H1 (cell line): ENCODE measurements at regions not wholly inside any gene's neighbourhood (a gene's known extent, or its start where the extent isn't known, plus 50 kb on each side); places are given as distances from the start of the nearest gene placed in this dataset.

Experiments
- CTCF ChIA-PET: fragments of 300-600 bp; sonication (Branson Sonifier 250); formaldehyde crosslinking; loops from one replicate; lab custom pipeline; 2021; ENCODE audit not compliant: partially characterized antibody; lab: Charles Lee
- POLR2A ChIA-PET: fragments of 300-600 bp; sonication (Branson Sonifier 250); formaldehyde crosslinking; loops from one replicate; lab custom pipeline; 2021; ENCODE audit warnings: inconsistent platforms; ENCODE audit not compliant: partially characterized antibody; lab: Charles Lee
- DNase-seq, 2 experiments: peaks; one replicate each; pipeline versions ENCODE4 v3.0.0 to v3.0.0-alpha.2; 2010 to 2022; ENCODE audit warnings: low spot score in 2 of 2, low read depth in 1 of 2, mixed read lengths in 1 of 2
- FAIRE-seq: peaks from 2 replicates; lab custom pipeline; 2011; peaks lifted over from hg19 to GRCh38; lab: Jason Lieb, UNC
- H2AFZ ChIP-seq: 2 replicates; pipeline ENCODE4 v1.8.1; 2012; ENCODE audit warnings: low read length, inconsistent platforms
- H2AK5ac ChIP-seq: 2 replicates; pipeline ENCODE4 v1.6.1; 2013; ENCODE audit warnings: low read depth, low read length
- H2BK120ac ChIP-seq: replicated peaks from 2 replicates; pipeline ENCODE3; 2013; ENCODE audit warnings: low read depth, low read length, inconsistent platforms
- H2BK12ac ChIP-seq: 2 replicates; pipeline ENCODE4 v1.6.1; 2013; ENCODE audit warnings: low read depth, low read length
- H2BK15ac ChIP-seq: 2 replicates; pipeline ENCODE4 v1.6.1; 2013; ENCODE audit warnings: low read length
- H2BK20ac ChIP-seq: 2 replicates; pipeline ENCODE4 v1.6.1; 2013; ENCODE audit warnings: low read length
- H2BK5ac ChIP-seq: 2 replicates; pipeline ENCODE4 v1.6.1; 2013; ENCODE audit warnings: low read depth, low read length
- H3K14ac ChIP-seq: 2 replicates; pipeline ENCODE4 v1.6.1; 2013; ENCODE audit warnings: inconsistent platforms; ENCODE audit not compliant: insufficient read length
- H3K18ac ChIP-seq: 2 replicates; pipeline ENCODE4 v1.6.1; 2013; ENCODE audit warnings: low read length; ENCODE audit errors: extremely low read depth
- H3K23ac ChIP-seq: 2 replicates; pipeline ENCODE4 v1.6.1; 2013; ENCODE audit warnings: inconsistent platforms; ENCODE audit not compliant: insufficient read length
- H3K23me2 ChIP-seq: 2 replicates; pipeline ENCODE4 v1.6.1; 2013; ENCODE audit warnings: low read depth, low read length
- H3K27ac ChIP-seq: 2 replicates; pipeline ENCODE4 v1.6.1; 2011; ENCODE audit warnings: low read depth, low read length, inconsistent platforms
- H3K27me3 ChIP-seq, 4 experiments: replicated peaks in 1 of 4; 1 replicate in 1 of 4; 2 replicates in 3 of 4; pipeline versions ENCODE4 v1.6.1 to v1.8.1; 2011 to 2013; ENCODE audit warnings: low read length in 3 of 4, mild to moderate bottlenecking in 3 of 4, inconsistent platforms in 2 of 4, mixed read lengths in 2 of 4, moderate library complexity in 1 of 4; ENCODE audit not compliant: control insufficient read depth in 3 of 4, insufficient read depth in 3 of 4; ENCODE audit errors: extremely low read depth in 1 of 4
- H3K36me3 ChIP-seq, 4 experiments: 2 replicates each; pipeline versions ENCODE4 v1.6.1 to v1.8.1; 2011 to 2013; ENCODE audit warnings: mild to moderate bottlenecking in 4 of 4, low read length in 3 of 4, moderate library complexity in 2 of 4, control low read depth in 1 of 4, inconsistent platforms in 1 of 4; ENCODE audit not compliant: insufficient read depth in 4 of 4, control insufficient read depth in 2 of 4
- H3K4ac ChIP-seq: replicated peaks from 2 replicates; pipeline ENCODE3; 2013; ENCODE audit warnings: low read length, low read depth, mixed read lengths, inconsistent platforms; ENCODE audit not compliant: insufficient read length
- H3K4me1 ChIP-seq, 4 experiments: replicated peaks in 1 of 4; 1 replicate in 1 of 4; 2 replicates in 3 of 4; pipeline versions ENCODE4 v1.6.1 to v1.8.1; 2011 to 2013; ENCODE audit warnings: low read length in 3 of 4, inconsistent platforms in 2 of 4, mixed read lengths in 1 of 4; ENCODE audit not compliant: insufficient read depth in 4 of 4, control insufficient read depth in 3 of 4
- H3K4me2 ChIP-seq, 2 experiments: 2 replicates each; pipeline versions ENCODE4 v1.6.1 to v1.8.1; 2011 to 2013; ENCODE audit warnings: low read depth in 2 of 2, low read length in 2 of 2, control low read depth in 1 of 2, inconsistent platforms in 1 of 2, mild to moderate bottlenecking in 1 of 2; ENCODE audit not compliant: insufficient read depth in 1 of 2
- H3K4me3 ChIP-seq, 4 experiments: fragments of 200-600, 300-600 bp in 1 of 4; sonication (generic), shearing (Covaris generic), sonication (Bioruptor Twin) in 1 of 4; 2 replicates each; pipeline versions ENCODE4 v1.5.1 to v1.8.1; 2011 to 2016; ENCODE audit warnings: low read length in 4 of 4, low read depth in 3 of 4, control low read depth in 2 of 4, inconsistent platforms in 2 of 4, mild to moderate bottlenecking in 2 of 4, mixed read lengths in 1 of 4, moderate library complexity in 1 of 4; ENCODE audit not compliant: insufficient read depth in 2 of 4; ENCODE audit errors: extremely low read depth in 1 of 4
- H3K56ac ChIP-seq: replicated peaks from 2 replicates; pipeline ENCODE3; 2013; ENCODE audit warnings: low read depth, mild to moderate bottlenecking, mixed read lengths, low read length, inconsistent platforms; ENCODE audit not compliant: insufficient read length
- H3K79me1 ChIP-seq: 2 replicates; pipeline ENCODE4 v1.6.1; 2013; ENCODE audit warnings: low read depth, low read length, control low read depth
- H3K79me2 ChIP-seq, 2 experiments: 2 replicates each; pipeline versions ENCODE4 v1.6.1 to v1.8.1; 2012 to 2013; ENCODE audit warnings: low read length in 2 of 2, mild to moderate bottlenecking in 2 of 2, inconsistent platforms in 1 of 2; ENCODE audit not compliant: insufficient read depth in 2 of 2, control insufficient read depth in 1 of 2
- H3K9ac ChIP-seq, 4 experiments: replicated peaks in 1 of 4; 1 replicate in 1 of 4; 2 replicates in 3 of 4; pipeline versions ENCODE4 v1.6.1 to v1.8.1; 2011 to 2013; ENCODE audit warnings: low read depth in 3 of 4, low read length in 3 of 4, control low read depth in 2 of 4, mild to moderate bottlenecking in 2 of 4, moderate library complexity in 2 of 4, inconsistent platforms in 1 of 4; ENCODE audit errors: extremely low read depth in 1 of 4
- H3K9me3 ChIP-seq, 2 experiments: 2 replicates each; pipeline versions ENCODE4 v1.6.1 to v1.8.1; 2012 to 2013; ENCODE audit warnings: mild to moderate bottlenecking in 2 of 2, moderate library complexity in 2 of 2, control low read depth in 1 of 2, inconsistent platforms in 1 of 2, low read depth in 1 of 2, low read length in 1 of 2, mixed read lengths in 1 of 2; ENCODE audit not compliant: insufficient read depth in 2 of 2
- H4K20me1 ChIP-seq, 2 experiments: replicated peaks in 1 of 2; 2 replicates each; pipeline versions ENCODE3 to v1.8.1; 2011 to 2013; ENCODE audit warnings: inconsistent platforms in 2 of 2, low read length in 2 of 2, mild to moderate bottlenecking in 1 of 2; ENCODE audit not compliant: insufficient read depth in 2 of 2, control insufficient read depth in 1 of 2
- H4K5ac ChIP-seq: 2 replicates; pipeline ENCODE4 v1.6.1; 2013; ENCODE audit warnings: low read length, low read depth, mixed read lengths, inconsistent platforms; ENCODE audit not compliant: insufficient read length
- H4K8ac ChIP-seq: 2 replicates; pipeline ENCODE4 v1.8.0; 2013; ENCODE audit warnings: mild to moderate bottlenecking, moderate library complexity, low read length, inconsistent platforms; ENCODE audit not compliant: insufficient read depth; ENCODE audit errors: extremely low read depth
- H4K91ac ChIP-seq: replicated peaks from 2 replicates; pipeline ENCODE3; 2013; ENCODE audit warnings: low read length, mixed read lengths, inconsistent platforms; ENCODE audit not compliant: insufficient read length
- CTCF ChIP-seq, 3 experiments: IDR thresholded peaks; 1 replicate in 2 of 3; 2 replicates in 1 of 3; pipeline versions ENCODE4 v1.5.1 to v1.6.1; 2011; ENCODE audit warnings: low read length in 3 of 3, mild to moderate bottlenecking in 3 of 3, inconsistent platforms in 2 of 3, low read depth in 1 of 3, moderate library complexity in 1 of 3; ENCODE audit not compliant: insufficient read depth in 1 of 3; ENCODE audit errors: control extremely low read depth in 1 of 3
- GTF2F1 ChIP-seq: IDR thresholded peaks from 2 replicates; pipeline ENCODE4 v1.6.1; 2012; ENCODE audit warnings: low read depth, low read length, improper control_type of control experiment, borderline replicate concordance
- RAD21 ChIP-seq, 2 experiments: IDR thresholded peaks in 1 of 2; conservative IDR thresholded peaks in 1 of 2; 2 replicates each; pipeline ENCODE4 v1.6.1; 2011; ENCODE audit warnings: low read depth in 2 of 2, low read length in 2 of 2, improper control_type of control experiment in 1 of 2, inconsistent platforms in 1 of 2, mild to moderate bottlenecking in 1 of 2, moderate library complexity in 1 of 2
- RXRA ChIP-seq: IDR thresholded peaks from 2 replicates; pipeline ENCODE4 v1.6.1; 2011; ENCODE audit warnings: low read depth, mild to moderate bottlenecking, low read length, moderate library complexity; ENCODE audit not compliant: insufficient read depth
- TCF12 ChIP-seq: IDR thresholded peaks from 2 replicates; pipeline ENCODE4 v1.6.1; 2011; ENCODE audit warnings: low read depth, mild to moderate bottlenecking, low read length
- WGBS, 2 experiments: shearing (Covaris generic) in 1 of 2; methylation state at CpG; one replicate each; pipeline versions ENCODE4 v1.1.6 to v1.1.7; 2013 to 2015; ENCODE audit warnings: low lambda C conversion rate in 2 of 2, mixed read lengths in 2 of 2, inconsistent platforms in 1 of 2, low coverage in 1 of 2, missing lambda C conversion rate in 1 of 2; ENCODE audit not compliant: insufficient replicate concordance in 2 of 2, insufficient coverage in 1 of 2, insufficient read length in 1 of 2; ENCODE audit errors: extremely low coverage in 1 of 2, missing lambda C conversion rate in 1 of 2; 5-methylcytosine and 5-hydroxymethylcytosine counted together

GRCh38 chr16:55021595-55022475 lies 91.2 kb downstream of the IRX5 start:
- FAIRE-seq = no peak
- POLR2A ChIA-PET = no interaction called here
- peak overlapping the region in 2 of 4 experiments; percentile 10 to 19; a peak in 1 of 8 replicates for H3K4me3 ChIP-seq
- no peaks in the 10 kb centered on the region for H3K4me1 ChIP-seq
- H4K5ac ChIP-seq = no peak overlapping the region
- H3K4ac ChIP-seq = no peak overlapping the region
- TF ChIP-seq RXRA = no peak
- 0 out of 2 replicates have a peak, but pooled peaks have one; percentile 51 for TF ChIP-seq TCF12
- no peak for TF ChIP-seq GTF2F1
- TF ChIP-seq CTCF (IDR thresholded peaks at IDR 0.05; ENCODE audit: control extremely low read depth in 1 of 3, insufficient read depth in 1 of 3, low read depth in 1 of 3, low read length in 3 of 3) = peak; percentile 25 to 62 (median 52)
- TF ChIP-seq RAD21 (IDR thresholded peaks at IDR 0.05 in 1 of 2, conservative IDR thresholded peaks at IDR 0.05 in 1 of 2; ENCODE audit: low read depth in 2 of 2, low read length in 2 of 2) = peak; percentile 37 to 56
- H3K9me3 ChIP-seq = peaks cover 0 to 5% of the 10 kb centered on the region in 2 experiments; a peak in 1 of 4 replicates
- H2BK5ac ChIP-seq = no peak overlapping the region
- no peak overlapping the region for H2BK12ac ChIP-seq
- H4K91ac ChIP-seq = no peak overlapping the region
- H2BK15ac ChIP-seq = no peak overlapping the region
- no peaks in the 10 kb centered on the region for H3K79me1 ChIP-seq
- no peak overlapping the region for H4K8ac ChIP-seq
- peaks cover 9% of the 10 kb centered on the region; the same call in 1 of the 2 replicates for H3K23me2 ChIP-seq
- H2BK20ac ChIP-seq = no peak overlapping the region
- H2AFZ ChIP-seq = 0 out of 2 replicates have a peak overlapping the region, but pooled peaks have one; percentile 43
- H3K18ac ChIP-seq = no peak overlapping the region
- 58% methylated on average over 11 of the region's 11 CpGs; no CpG with 5 or more reads in 1 of the 2 experiments for WGBS, 2 experiments
- H3K56ac ChIP-seq = no peak overlapping the region
- no peak overlapping the region for H3K9ac ChIP-seq
- peak; percentile 15 to 63 for DNase-seq
- CTCF ChIA-PET = interaction anchor here (0.6 to 3.6 kb wide), 36 partner anchors 8 to 1471 kb away, joined by 3 to 21 read pairs (median 4); partner anchors contain the start of gene IRX5
- H3K36me3 ChIP-seq = no peaks in the 10 kb centered on the region; a peak in 1 of 8 replicates
- H3K14ac ChIP-seq = no peak overlapping the region
- H3K23ac ChIP-seq = no peak overlapping the region
- H2AK5ac ChIP-seq = no peak overlapping the region
- H3K27me3 ChIP-seq = no peaks in the 10 kb centered on the region; a peak in 1 of 7 replicates
- H2BK120ac ChIP-seq = no peak overlapping the region
- H4K20me1 ChIP-seq = peaks cover 0 to 8% of the 10 kb centered on the region in 2 experiments
- H3K79me2 ChIP-seq = no peaks in the 10 kb centered on the region
- H3K27ac ChIP-seq = no peak overlapping the region
- peak overlapping the region in 1 of 2 experiments; percentile 22; a peak in 1 of 4 replicates for H3K4me2 ChIP-seq
